IMR-90 (cell line): ENCODE measurements at regions not wholly inside any gene's neighbourhood (a gene's known extent, or its start where the extent isn't known, plus 50 kb on each side); places are given as distances from the start of the nearest gene placed in this dataset.

Source experiments
- ATAC-seq: fragments of 200-7000 bp; cut with Tn5 transposase; 2 replicates; pipeline ENCODE4 v1.9.1; 2020; ENCODE audit warnings: low read depth, mild to moderate bottlenecking, moderate library complexity
- BruUV-seq: library from RNA; stranded (reverse); fragments of 400-500 nt; replicated peaks from 2 replicates; lab custom pipeline; 2021; lab: Mats Ljungman, UMichigan
- CTCF ChIA-PET: fragments of 300-600 bp; formaldehyde crosslinking; extraction: SDS; loops from one replicate; lab custom pipeline; 2021; ENCODE audit warnings: antibody characterized with exemption; lab: Yijun Ruan, JAX
- POLR2A ChIA-PET: fragments of 300-600 bp; sonication (Branson Sonifier 250); formaldehyde crosslinking; loops from one replicate; lab custom pipeline; 2022; ENCODE audit warnings: antibody characterized with exemption; ENCODE audit not compliant: unreplicated experiment; lab: Charles Lee
- DNase-seq: peaks from one replicate; pipeline ENCODE4 v3.0.0; 2013
- H2AFZ ChIP-seq: replicated peaks from 2 replicates; pipeline ENCODE3; 2013; ENCODE audit warnings: low read length, mild to moderate bottlenecking; ENCODE audit not compliant: poor library complexity
- H2AK5ac ChIP-seq: 2 replicates; pipeline ENCODE4 v1.6.1; 2013; ENCODE audit warnings: low read depth, low read length, inconsistent platforms
- H2AK9ac ChIP-seq: replicated peaks from 2 replicates; pipeline ENCODE3; 2013; ENCODE audit warnings: mild to moderate bottlenecking, low read depth, low read length, moderate library complexity; ENCODE audit not compliant: poor library complexity
- H2BK120ac ChIP-seq: 2 replicates; pipeline ENCODE4 v1.6.1; 2013; ENCODE audit warnings: low read depth, low read length, inconsistent platforms
- H2BK15ac ChIP-seq: 3 replicates; pipeline ENCODE4 v1.6.1; 2013; ENCODE audit warnings: low read depth, low read length, inconsistent platforms
- H2BK20ac ChIP-seq: 2 replicates; pipeline ENCODE4 v1.6.1; 2013; ENCODE audit warnings: low read depth, mild to moderate bottlenecking, inconsistent platforms, low read length, moderate library complexity
- H2BK5ac ChIP-seq: 2 replicates; pipeline ENCODE4 v1.6.1; 2013; ENCODE audit warnings: mild to moderate bottlenecking, low read depth, low read length, inconsistent platforms; ENCODE audit not compliant: poor library complexity, severe bottlenecking
- H3K14ac ChIP-seq: replicated peaks from 2 replicates; pipeline ENCODE4 v1.6.1; 2013; ENCODE audit warnings: low read depth, low read length, inconsistent platforms
- H3K18ac ChIP-seq: 2 replicates; pipeline ENCODE4 v1.6.1; 2013; ENCODE audit warnings: low read depth, low read length, control low read depth
- H3K23ac ChIP-seq: 2 replicates; pipeline ENCODE4 v1.6.1; 2013; ENCODE audit warnings: low read depth, low read length, inconsistent platforms
- H3K27ac ChIP-seq: 2 replicates; pipeline ENCODE4 v1.5.1; 2013; ENCODE audit warnings: mild to moderate bottlenecking, control low read depth, low read length; ENCODE audit not compliant: insufficient read depth
- H3K27me3 ChIP-seq: 2 replicates; pipeline ENCODE4 v1.6.1; 2013; ENCODE audit warnings: low read length; ENCODE audit not compliant: control insufficient read depth, insufficient read depth
- H3K36me3 ChIP-seq: 2 replicates; pipeline ENCODE4 v1.6.1; 2013; ENCODE audit warnings: low read length, mixed read lengths; ENCODE audit not compliant: control insufficient read depth, insufficient read depth
- H3K4ac ChIP-seq: 2 replicates; pipeline ENCODE4 v1.6.1; 2013; ENCODE audit warnings: low read depth, low read length, inconsistent platforms
- H3K4me1 ChIP-seq: 2 replicates; pipeline ENCODE4 v1.6.1; 2013; ENCODE audit warnings: low read length, mixed read lengths; ENCODE audit not compliant: control insufficient read depth, insufficient read depth
- H3K4me2 ChIP-seq: 2 replicates; pipeline ENCODE4 v1.6.1; 2013; ENCODE audit warnings: low read depth, mild to moderate bottlenecking, control low read depth, low read length, moderate library complexity
- H3K4me3 ChIP-seq: 2 replicates; pipeline ENCODE4 v1.5.1; 2013; ENCODE audit warnings: low read depth, mild to moderate bottlenecking, control low read depth, low read length, moderate library complexity; ENCODE audit not compliant: insufficient read depth
- H3K56ac ChIP-seq: 2 replicates; pipeline ENCODE4 v1.6.1; 2013; ENCODE audit warnings: low read length, inconsistent platforms; ENCODE audit not compliant: insufficient read depth; ENCODE audit errors: extremely low read depth
- H3K79me1 ChIP-seq, 2 experiments: 2 replicates each; pipeline ENCODE4 v1.6.1; 2013; ENCODE audit warnings: low read length in 2 of 2, inconsistent platforms in 1 of 2, low read depth in 1 of 2
- H3K9ac ChIP-seq: 2 replicates; pipeline ENCODE4 v1.6.1; 2013; ENCODE audit warnings: low read depth, low read length, control low read depth
- H3K9me1 ChIP-seq: 2 replicates; pipeline ENCODE4 v1.6.1; 2013; ENCODE audit warnings: low read length, inconsistent platforms; ENCODE audit not compliant: insufficient read depth
- H3K9me3 ChIP-seq: 2 replicates; pipeline ENCODE4 v1.6.1; 2013; ENCODE audit warnings: low read length; ENCODE audit not compliant: control insufficient read depth, insufficient read depth
- H4K20me1 ChIP-seq: 2 replicates; pipeline ENCODE4 v1.6.1; 2013; ENCODE audit warnings: low read length, inconsistent platforms; ENCODE audit not compliant: insufficient read depth
- H4K5ac ChIP-seq: 2 replicates; pipeline ENCODE4 v1.6.1; 2013; ENCODE audit warnings: mild to moderate bottlenecking, low read depth, low read length, control low read depth
- H4K8ac ChIP-seq, 2 experiments: 2 replicates each; pipeline ENCODE4 v1.6.1; 2013; ENCODE audit warnings: low read depth in 2 of 2, low read length in 2 of 2, control low read depth in 1 of 2, inconsistent platforms in 1 of 2
- H4K91ac ChIP-seq: 2 replicates; pipeline ENCODE4 v1.6.1; 2013; ENCODE audit warnings: low read depth, low read length, inconsistent platforms; ENCODE audit not compliant: insufficient read depth
- BHLHE40 ChIP-seq: fragments of 150-350 bp; IDR thresholded peaks from 2 replicates; pipeline ENCODE4 v1.6.1; 2016; ENCODE audit warnings: mild to moderate bottlenecking, low read depth, low read length
- CEBPB ChIP-seq: IDR thresholded peaks from 2 replicates; pipeline ENCODE4 v1.6.1; 2012; ENCODE audit warnings: low read depth, low read length, improper control_type of control experiment
- MAFK ChIP-seq: IDR thresholded peaks from 2 replicates; pipeline ENCODE4 v1.6.1; 2012; ENCODE audit warnings: low read depth, low read length, improper control_type of control experiment
- MAZ ChIP-seq: IDR thresholded peaks from 2 replicates; pipeline ENCODE4 v1.6.1; 2012; ENCODE audit warnings: low read depth, mild to moderate bottlenecking, low read length, improper control_type of control experiment, moderate library complexity, borderline replicate concordance
- POLR2A ChIP-seq: IDR thresholded peaks from 2 replicates; pipeline ENCODE4 v1.6.1; 2012; ENCODE audit warnings: mild to moderate bottlenecking, low read depth, low read length
- RAD21 ChIP-seq: IDR thresholded peaks from 2 replicates; pipeline ENCODE4 v1.6.1; 2012; ENCODE audit warnings: low read length, improper control_type of control experiment
- RFX5 ChIP-seq: IDR thresholded peaks from 2 replicates; pipeline ENCODE4 v1.8.0; 2012; ENCODE audit warnings: low read depth, mild to moderate bottlenecking, low read length, moderate library complexity
- SMC3 ChIP-seq: fragments of 150-350 bp; IDR thresholded peaks from 2 replicates; pipeline ENCODE4 v1.6.1; 2016; ENCODE audit warnings: low read depth, mild to moderate bottlenecking, antibody characterized with exemption, low read length, moderate library complexity
- WGBS, 2 experiments: methylation state at CpG; one replicate each; pipeline versions ENCODE4 v1.1.5 to v1.1.7; 2013; ENCODE audit warnings: missing lambda C conversion rate in 2 of 2; ENCODE audit not compliant: insufficient read length in 1 of 2; ENCODE audit errors: extremely low coverage in 2 of 2; 5-methylcytosine and 5-hydroxymethylcytosine counted together
- dilution Hi-C: fragments of 300-500 bp; cut with HindIII; formaldehyde crosslinking; loops from one replicate; pipeline ENCODE4 v1.14.3; 2018; ENCODE audit warnings: low sequenced_read_pairs; ENCODE audit not compliant: unreplicated experiment
- in situ Hi-C: fragments of 300-500 bp; cut with MboI; formaldehyde crosslinking; loops from 3 replicates; pipeline ENCODE4 v1.14.3; 2019; ENCODE audit warnings: low sequenced_read_pairs, inconsistent platforms, mixed read lengths
- intact Hi-C: fragments of 100-400 bp; cut with micrococcal nuclease; formaldehyde crosslinking; loops from 2 replicates; pipeline ENCODE4 v1.10.0; 2022
- TF ChIP-seq, protein P1 (sequence below): fragments of 150-350 bp; IDR thresholded peaks from 2 replicates; pipeline ENCODE4 v1.6.1; 2017; ENCODE audit warnings: mild to moderate bottlenecking, antibody characterized with exemption, low read length, low read depth

DNA sequence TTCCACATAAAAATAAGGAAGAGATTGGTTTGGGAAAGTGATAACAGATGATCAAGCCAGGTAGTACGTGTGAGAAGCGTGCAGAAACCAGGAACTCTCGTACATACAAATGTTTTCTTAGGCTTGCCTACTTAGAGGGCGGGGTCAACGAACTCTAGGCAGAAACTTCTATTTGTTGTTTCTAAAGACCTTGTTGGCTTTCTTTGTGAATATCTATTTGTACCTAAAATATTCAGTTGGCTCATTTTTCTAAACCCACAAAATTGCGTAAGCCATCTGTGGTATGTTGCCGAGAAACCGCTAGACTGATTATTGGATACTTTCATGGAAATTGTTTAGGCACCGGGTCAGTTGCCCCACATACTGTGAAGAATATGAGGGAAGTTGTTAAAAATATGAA is 458.5 kb downstream of the MAT2B start:
- intact Hi-C loops (no loop called here), dilution Hi-C loops (no loop called here), in situ Hi-C loops (no loop called here)
- DNase-seq (no peak), ATAC-seq (no peak)
- no peak overlapping the region for H3K14ac ChIP-seq
- no peak overlapping the region for H3K4me2 ChIP-seq
- H2BK20ac ChIP-seq: no peak overlapping the region
- POLR2A ChIA-PET: no interaction called here
- H3K4me1 ChIP-seq: 0 out of 2 replicates have a peak, but pooled peaks cover 2% of the 10 kb centered on the region
- H3K27me3 ChIP-seq: no peaks in the 10 kb centered on the region
- no peak overlapping the region for H2BK5ac ChIP-seq
- no peak overlapping the region for H3K9ac ChIP-seq
- CTCF ChIA-PET: no interaction called here
- TF ChIP-seq CEBPB: peak; percentile 61
- no peak for TF ChIP-seq POLR2A
- TF ChIP-seq RAD21: no peak
- TF ChIP-seq MAZ: no peak
- no peak for TF ChIP-seq MAFK
- no peak for TF ChIP-seq BHLHE40
- no peak for TF ChIP-seq RFX5
- TF ChIP-seq, protein P1, sequence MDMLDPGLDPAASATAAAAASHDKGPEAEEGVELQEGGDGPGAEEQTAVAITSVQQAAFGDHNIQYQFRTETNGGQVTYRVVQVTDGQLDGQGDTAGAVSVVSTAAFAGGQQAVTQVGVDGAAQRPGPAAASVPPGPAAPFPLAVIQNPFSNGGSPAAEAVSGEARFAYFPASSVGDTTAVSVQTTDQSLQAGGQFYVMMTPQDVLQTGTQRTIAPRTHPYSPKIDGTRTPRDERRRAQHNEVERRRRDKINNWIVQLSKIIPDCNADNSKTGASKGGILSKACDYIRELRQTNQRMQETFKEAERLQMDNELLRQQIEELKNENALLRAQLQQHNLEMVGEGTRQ: no peak
- TF ChIP-seq SMC3: no peak
- H2BK120ac ChIP-seq: no peak overlapping the region
- no peak overlapping the region for H4K8ac ChIP-seq
- H3K56ac ChIP-seq: no peak overlapping the region
- H4K91ac ChIP-seq: no peak overlapping the region
- H3K36me3 ChIP-seq: no peaks in the 10 kb centered on the region
- H2AK5ac ChIP-seq: no peak overlapping the region
- no peak overlapping the region for H4K5ac ChIP-seq
- H3K18ac ChIP-seq: no peak overlapping the region
- H2AFZ ChIP-seq: no peak overlapping the region
- H3K4me3 ChIP-seq: no peak overlapping the region
- no peaks in the 10 kb centered on the region for H3K9me1 ChIP-seq
- H3K79me1 ChIP-seq: no peaks in the 10 kb centered on the region
- no peaks in the 10 kb centered on the region for H4K20me1 ChIP-seq
- no peak overlapping the region for H2BK15ac ChIP-seq
- H3K9me3 ChIP-seq: no peaks in the 10 kb centered on the region
- no peak overlapping the region for H3K27ac ChIP-seq
- no peak overlapping the region for H3K4ac ChIP-seq
- no TSS peak for BruUV-seq
- no CpG with 5 or more reads among the region's 9 CpGs for WGBS, 2 experiments
- no peak overlapping the region for H3K23ac ChIP-seq
- H2AK9ac ChIP-seq: no peak overlapping the region
